SK-N-SH treated with all-trans-retinoic acid at 6 μM for 48 hours (cell line): ENCODE measurements at regions not wholly inside any gene's neighbourhood (a gene's known extent, or its start where the extent isn't known, plus 50 kb on each side); places are given as distances from the start of the nearest gene placed in this dataset.

Source experiments
- ARNTL ChIP-seq: fragments of 450-650 bp; formaldehyde crosslinking; IDR thresholded peaks from 2 replicates; pipeline ENCODE4 v1.5.0; 2020; ENCODE audit warnings: low read depth, mild to moderate bottlenecking, moderate library complexity, borderline replicate concordance
- BACH2 ChIP-seq: fragments of 250-450 bp; sonication (Bioruptor Pico); IDR thresholded peaks from 2 replicates; pipeline ENCODE4 v1.9.0; 2021; ENCODE audit warnings: mild to moderate bottlenecking, borderline replicate concordance
- GLIS3 ChIP-seq: fragments of 250-450 bp; sonication (Bioruptor Pico); IDR thresholded peaks from 2 replicates; pipeline ENCODE4 v1.5.0; 2020; ENCODE audit warnings: mild to moderate bottlenecking, moderate library complexity
- ISL1 ChIP-seq: fragments of 250-450 bp; sonication (Bioruptor Pico); IDR thresholded peaks from 2 replicates; pipeline ENCODE4 v2.1.2; 2022; ENCODE audit warnings: mild to moderate bottlenecking, moderate library complexity
- OSR1 ChIP-seq: fragments of 250-450 bp; sonication (Bioruptor Pico); IDR thresholded peaks from 2 replicates; pipeline ENCODE4 v1.8.0; 2022; ENCODE audit warnings: moderate library complexity, mild to moderate bottlenecking, inconsistent platforms
- RARB ChIP-seq: fragments of 250-450 bp; sonication (Bioruptor Pico); IDR thresholded peaks from 2 replicates; pipeline ENCODE4 v1.8.0; 2021; ENCODE audit warnings: mild to moderate bottlenecking, moderate library complexity
- SNAI2 ChIP-seq: fragments of 250-450 bp; sonication (Bioruptor Pico); IDR thresholded peaks from 2 replicates; pipeline ENCODE4 v1.5.0; 2020; ENCODE audit warnings: mild to moderate bottlenecking, moderate library complexity
- ZC3H10 ChIP-seq: fragments of 250-450 bp; sonication (Bioruptor Pico); IDR thresholded peaks from 2 replicates; pipeline ENCODE4 v1.5.1; 2021; ENCODE audit warnings: mild to moderate bottlenecking, moderate library complexity
- ZFP3 ChIP-seq: fragments of 250-450 bp; sonication (Bioruptor Pico); IDR thresholded peaks from 2 replicates; pipeline ENCODE4 v1.5.0; 2020; ENCODE audit warnings: mild to moderate bottlenecking, moderate library complexity
- ZFP30 ChIP-seq: fragments of 450-650 bp; formaldehyde crosslinking; IDR thresholded peaks from 2 replicates; pipeline ENCODE4 v1.5.0; 2022; ENCODE audit warnings: mild to moderate bottlenecking, moderate library complexity
- ZNF70 ChIP-seq: fragments of 450-650 bp; formaldehyde crosslinking; IDR thresholded peaks from 2 replicates; pipeline ENCODE4 v1.5.0; 2020; ENCODE audit warnings: mild to moderate bottlenecking, moderate library complexity
- TF ChIP-seq, protein P1 (sequence below): fragments of 250-450 bp; sonication (Bioruptor Pico); IDR thresholded peaks from 2 replicates; pipeline ENCODE4 v1.5.1; 2021; ENCODE audit warnings: mild to moderate bottlenecking, moderate library complexity
- TF ChIP-seq, protein P2 (sequence below): fragments of 250-450 bp; sonication (Bioruptor Pico); IDR thresholded peaks from 2 replicates; pipeline ENCODE4 v1.5.1; 2020; ENCODE audit warnings: low read depth, mild to moderate bottlenecking, moderate library complexity
- TF ChIP-seq, protein P3 (sequence below): fragments of 250-450 bp; sonication (Bioruptor Pico); IDR thresholded peaks from 2 replicates; pipeline ENCODE4 v1.8.0; 2020; ENCODE audit warnings: mild to moderate bottlenecking, moderate library complexity, borderline replicate concordance

DNA sequence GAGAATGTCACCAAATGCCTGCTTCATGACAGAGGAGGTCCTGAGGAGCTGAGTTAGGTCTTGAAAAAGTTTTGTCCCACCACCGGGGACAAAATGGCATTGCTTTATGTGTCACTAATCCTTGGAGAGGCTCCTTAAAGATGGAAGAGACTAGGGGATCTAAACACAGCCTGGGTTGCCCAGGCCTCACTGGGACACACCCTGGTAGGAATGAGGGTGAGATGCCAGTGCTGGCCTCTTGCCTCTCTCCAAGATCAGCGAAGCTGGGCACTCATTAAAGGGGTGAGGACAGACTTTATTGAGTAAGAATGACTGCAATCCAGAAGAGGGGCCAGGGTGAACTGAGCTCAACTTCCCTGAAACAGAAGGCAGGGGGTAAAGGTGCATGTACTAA, 58.5 kb upstream of the KLF13 start:
- TF ChIP-seq ZC3H10 (CRISPR knock-in tag) (no peak), ZNF70 (no peak), ISL1 (CRISPR knock-in tag) (no peak), OSR1 (CRISPR knock-in tag) (no peak), ARNTL (CRISPR knock-in tag) (no peak), ZFP30 (no peak), SNAI2 (CRISPR knock-in tag) (no peak), BACH2 (no peak), ZFP3 (CRISPR knock-in tag) (no peak), GLIS3 (CRISPR knock-in tag) (no peak), RARB (CRISPR knock-in tag) (no peak)
- TF ChIP-seq, protein P1, sequence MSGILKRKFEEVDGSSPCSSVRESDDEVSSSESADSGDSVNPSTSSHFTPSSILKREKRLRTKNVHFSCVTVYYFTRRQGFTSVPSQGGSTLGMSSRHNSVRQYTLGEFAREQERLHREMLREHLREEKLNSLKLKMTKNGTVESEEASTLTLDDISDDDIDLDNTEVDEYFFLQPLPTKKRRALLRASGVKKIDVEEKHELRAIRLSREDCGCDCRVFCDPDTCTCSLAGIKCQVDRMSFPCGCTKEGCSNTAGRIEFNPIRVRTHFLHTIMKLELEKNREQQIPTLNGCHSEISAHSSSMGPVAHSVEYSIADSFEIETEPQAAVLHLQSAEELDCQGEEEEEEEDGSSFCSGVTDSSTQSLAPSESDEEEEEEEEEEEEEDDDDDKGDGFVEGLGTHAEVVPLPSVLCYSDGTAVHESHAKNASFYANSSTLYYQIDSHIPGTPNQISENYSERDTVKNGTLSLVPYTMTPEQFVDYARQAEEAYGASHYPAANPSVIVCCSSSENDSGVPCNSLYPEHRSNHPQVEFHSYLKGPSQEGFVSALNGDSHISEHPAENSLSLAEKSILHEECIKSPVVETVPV (CRISPR knock-in tag): no peak
- TF ChIP-seq, protein P2, sequence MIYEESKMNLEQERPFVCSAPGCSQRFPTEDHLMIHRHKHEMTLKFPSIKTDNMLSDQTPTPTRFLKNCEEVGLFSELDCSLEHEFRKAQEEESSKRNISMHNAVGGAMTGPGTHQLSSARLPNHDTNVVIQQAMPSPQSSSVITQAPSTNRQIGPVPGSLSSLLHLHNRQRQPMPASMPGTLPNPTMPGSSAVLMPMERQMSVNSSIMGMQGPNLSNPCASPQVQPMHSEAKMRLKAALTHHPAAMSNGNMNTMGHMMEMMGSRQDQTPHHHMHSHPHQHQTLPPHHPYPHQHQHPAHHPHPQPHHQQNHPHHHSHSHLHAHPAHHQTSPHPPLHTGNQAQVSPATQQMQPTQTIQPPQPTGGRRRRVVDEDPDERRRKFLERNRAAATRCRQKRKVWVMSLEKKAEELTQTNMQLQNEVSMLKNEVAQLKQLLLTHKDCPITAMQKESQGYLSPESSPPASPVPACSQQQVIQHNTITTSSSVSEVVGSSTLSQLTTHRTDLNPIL (CRISPR knock-in tag): no peak
- TF ChIP-seq, protein P3, sequence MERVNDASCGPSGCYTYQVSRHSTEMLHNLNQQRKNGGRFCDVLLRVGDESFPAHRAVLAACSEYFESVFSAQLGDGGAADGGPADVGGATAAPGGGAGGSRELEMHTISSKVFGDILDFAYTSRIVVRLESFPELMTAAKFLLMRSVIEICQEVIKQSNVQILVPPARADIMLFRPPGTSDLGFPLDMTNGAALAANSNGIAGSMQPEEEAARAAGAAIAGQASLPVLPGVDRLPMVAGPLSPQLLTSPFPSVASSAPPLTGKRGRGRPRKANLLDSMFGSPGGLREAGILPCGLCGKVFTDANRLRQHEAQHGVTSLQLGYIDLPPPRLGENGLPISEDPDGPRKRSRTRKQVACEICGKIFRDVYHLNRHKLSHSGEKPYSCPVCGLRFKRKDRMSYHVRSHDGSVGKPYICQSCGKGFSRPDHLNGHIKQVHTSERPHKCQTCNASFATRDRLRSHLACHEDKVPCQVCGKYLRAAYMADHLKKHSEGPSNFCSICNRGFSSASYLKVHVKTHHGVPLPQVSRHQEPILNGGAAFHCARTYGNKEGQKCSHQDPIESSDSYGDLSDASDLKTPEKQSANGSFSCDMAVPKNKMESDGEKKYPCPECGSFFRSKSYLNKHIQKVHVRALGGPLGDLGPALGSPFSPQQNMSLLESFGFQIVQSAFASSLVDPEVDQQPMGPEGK (CRISPR knock-in tag): no peak
